ENCODE measurements at regions not wholly inside any gene's neighbourhood (a gene's known extent, or its start where the extent isn't known, plus 50 kb on each side); places are given as distances from the start of the nearest gene placed in this dataset.

DNA sequence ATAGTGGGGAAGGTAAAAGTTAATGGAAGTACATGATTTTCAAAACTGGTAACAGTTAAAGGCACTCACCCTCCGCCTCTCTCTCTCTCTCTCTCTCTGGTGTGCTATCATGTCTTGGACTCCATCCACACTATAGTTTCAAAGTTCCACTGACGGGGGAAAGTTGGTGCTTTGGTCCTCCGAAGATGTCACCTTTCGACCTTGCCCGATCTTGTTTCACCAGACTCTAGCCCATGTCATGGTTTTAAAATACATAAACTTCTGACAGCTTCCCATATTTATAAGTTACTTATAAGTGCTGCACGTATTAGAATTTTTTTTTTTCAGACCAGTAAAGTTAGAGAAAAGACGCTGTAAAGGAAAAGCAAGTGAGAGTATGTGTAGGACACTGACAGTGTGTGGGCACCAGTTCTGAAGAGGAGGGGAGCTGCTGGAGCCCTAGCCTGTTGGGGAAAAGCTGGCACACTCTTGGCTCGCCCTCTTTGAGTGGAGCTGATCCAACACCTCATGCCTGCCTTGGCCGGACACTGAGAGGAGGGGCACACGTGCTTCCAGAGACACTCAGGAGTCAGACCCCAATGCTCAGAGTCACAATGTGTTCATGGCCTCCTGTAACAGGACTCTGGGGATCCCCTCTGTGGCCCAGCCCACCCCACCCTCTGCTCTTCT lies 200.5 kb upstream of the TPM1 start:
- no peak for DNase-seq (ENCODE audit: low spot score)

DNA sequence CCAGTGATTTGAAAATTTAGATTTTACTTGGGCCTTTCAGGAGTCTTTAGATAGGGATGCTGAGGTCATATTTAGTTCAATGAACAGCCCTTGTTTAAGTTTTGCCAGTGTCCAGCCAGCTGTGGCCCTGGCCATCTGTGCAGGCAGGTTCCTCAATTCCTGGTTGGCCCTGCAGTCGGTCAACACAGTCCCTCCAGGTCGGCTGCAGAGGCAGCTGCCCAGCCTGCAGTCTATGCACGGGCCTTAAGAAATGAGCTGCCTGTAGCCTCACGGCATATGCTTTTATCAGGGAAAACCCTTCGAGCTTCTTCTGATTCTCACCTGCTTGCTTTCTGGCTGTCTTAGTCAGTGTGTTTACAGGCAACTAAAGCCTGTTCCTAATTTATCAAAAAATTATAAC lies 199.2 kb upstream of the TPM1 start:
- DNase-seq (ENCODE audit: low spot score): no peak

- DNase-seq (ENCODE audit: low spot score): no peak
These were observed 197.8 kb upstream of the TPM1 start for GRCh38 chr15:62844564-62845240.

DNA sequence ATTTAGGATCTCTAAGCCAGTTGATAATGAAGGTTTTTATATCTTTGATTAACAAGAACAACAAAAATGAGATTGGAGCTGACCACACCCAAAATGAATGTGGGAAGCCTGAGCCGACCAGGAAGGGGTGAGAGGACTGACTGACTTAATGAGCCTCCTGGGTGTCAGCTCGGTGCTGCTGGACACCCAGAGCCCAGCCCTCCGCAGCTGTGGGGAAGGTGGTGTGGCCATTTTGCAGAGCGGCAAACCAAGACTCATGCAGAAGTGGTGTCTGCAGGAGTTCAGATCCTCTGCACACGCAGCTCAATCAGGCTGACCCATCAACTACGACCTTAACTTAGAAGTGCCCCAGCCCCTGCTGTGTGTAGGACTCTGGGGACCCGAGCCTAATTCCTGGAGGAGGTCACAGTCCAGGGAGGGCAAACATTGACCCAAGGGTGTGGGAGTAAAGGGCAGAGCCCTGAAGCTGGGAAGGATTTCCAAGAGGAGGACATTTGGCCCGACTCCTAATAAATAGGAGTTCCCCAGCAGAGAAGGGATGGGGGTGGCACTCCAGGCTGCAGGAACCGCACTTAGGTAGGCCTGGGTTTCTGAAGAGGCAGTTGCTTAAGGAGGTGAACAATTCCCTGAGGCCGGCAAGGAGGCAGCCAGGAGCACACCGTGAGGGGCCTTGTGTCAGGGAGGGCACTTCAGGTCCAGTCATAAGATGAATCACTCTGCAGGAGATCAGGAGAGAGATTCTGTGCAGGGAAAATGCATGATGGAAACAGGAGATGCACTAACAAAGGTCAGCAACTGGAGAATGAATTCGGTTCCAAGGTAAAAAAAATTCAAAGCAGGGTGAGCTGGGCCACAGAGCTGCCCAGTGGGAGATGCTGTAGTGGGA lies 197.1 kb upstream of the TPM1 start:
- no peak for DNase-seq (ENCODE audit: low spot score)

DNA sequence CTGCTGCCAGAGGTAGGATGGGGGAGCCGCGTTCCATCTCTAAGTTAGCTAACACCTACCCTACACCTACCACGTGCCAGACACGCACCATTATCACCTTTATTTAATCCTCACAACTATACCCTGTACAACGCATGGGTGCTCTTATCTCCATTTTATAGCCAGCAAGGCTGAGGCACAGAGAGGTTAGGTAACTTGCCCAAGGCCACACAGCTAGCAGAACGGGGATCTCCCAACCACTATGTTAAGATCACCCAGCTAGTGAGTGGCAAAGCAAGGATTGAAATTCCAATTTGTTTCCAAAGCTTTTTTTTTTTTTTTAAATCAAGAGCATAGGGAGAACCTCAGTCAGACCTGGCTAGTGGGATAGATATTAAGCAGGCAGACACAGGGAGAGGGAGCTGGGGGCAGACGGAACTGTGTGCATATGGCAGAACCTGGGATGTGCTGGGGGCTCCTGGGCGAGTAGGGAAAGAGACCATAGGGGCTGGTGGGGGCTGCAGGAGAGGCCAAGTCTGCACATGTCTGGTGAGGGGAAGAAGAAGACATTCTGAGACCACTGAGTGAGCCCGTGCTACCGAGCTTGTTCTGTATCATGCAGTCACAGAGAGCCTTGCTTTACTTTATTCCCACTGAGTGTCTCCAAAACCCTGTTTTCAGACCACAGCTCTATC lies 196.3 kb upstream of the TPM1 start:
- no peak for DNase-seq (ENCODE audit: low spot score)

- no peak for DNase-seq (ENCODE audit: low spot score)
These were observed 195.6 kb upstream of the TPM1 start for GRCh38 chr15:62846805-62847495.

DNA sequence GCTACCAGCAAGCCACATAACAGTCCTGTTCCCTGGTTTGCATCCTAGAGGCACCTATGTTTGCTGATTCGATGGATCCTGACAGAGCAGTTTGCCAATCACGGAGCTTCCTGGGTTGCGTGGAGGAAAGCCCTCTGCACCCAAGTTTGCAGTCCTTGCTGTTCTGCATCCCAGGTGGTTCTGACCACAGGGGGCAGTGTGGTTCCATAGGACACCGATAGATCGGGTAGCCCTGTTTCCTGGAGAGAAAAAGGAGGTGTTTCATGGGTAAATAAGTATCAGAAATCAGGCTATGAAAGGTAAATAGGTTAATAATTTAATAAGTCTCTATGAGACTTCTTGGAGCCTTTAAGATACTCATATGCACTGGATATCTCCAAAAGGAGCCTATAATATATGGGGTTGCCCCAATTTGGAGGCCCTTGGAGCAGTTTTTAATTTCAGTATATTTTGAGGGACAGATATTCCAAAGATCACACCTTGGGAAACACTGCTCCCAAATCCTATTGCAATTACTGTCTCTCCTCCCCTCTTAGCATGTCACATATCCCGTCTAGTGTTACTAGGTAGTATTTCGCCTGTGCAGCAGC lies 194.6 kb upstream of the TPM1 start:
- DNase-seq (ENCODE audit: low spot score): no peak

GRCh38 chr15:62848632-62849050 lies 193.9 kb upstream of the TPM1 start:
- DNase-seq (ENCODE audit: low spot score): no peak

DNA sequence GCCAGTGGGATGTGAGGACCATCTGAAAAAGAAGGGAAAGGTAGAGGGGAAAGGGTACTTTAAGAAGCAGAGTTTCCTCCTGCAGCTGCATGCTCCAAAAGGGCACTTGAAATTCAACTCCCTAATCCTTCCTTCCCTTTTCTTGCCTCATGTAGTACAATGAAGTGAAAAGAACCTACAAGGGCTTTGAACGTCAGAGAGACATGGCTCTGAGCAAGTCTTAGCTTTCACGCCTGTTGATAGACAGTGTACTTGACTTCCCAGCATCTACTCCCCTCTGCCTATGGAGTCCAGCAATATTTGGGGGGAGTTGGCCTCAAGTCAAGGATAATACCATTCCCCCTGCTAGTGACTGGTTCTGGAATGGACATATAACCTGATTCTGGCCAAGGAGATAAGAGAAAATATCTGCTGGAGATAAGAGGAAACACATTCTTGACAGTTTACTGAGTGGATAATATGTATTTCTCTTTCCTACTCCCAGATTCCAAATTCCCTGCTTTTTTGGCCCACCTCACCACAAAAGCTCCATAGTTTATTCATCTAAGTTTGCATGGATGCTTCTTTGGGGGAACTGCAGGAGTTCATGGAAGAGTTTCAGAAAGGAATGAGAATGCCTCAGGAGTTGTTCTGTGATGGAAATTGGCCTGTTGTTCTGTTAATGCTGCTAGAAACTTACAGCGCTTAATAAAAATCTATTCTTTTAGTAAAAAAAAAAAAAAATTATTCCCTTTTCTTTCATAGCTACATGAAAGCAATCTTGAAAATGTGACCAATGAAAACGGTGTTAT lies 193.0 kb upstream of the TPM1 start:
- DNase-seq (ENCODE audit: low spot score): no peak

DNA sequence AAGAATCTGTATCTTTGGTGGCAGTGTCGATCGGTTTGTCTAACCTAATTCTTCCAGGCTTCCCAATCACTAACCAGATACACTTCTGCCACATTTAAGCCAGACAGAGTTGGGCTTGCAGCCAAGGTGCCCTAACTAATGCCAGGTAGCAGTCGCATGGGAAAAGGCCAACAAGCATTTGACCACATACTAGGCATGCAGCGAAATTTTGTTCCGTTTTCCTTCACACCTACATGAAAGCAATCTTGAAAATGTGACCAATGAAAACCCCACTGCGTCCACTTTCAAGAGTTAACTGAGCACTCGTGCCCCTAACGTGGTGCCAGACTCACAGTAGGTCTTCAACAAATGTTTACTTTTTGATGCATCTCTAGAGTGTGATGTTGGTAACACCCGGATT lies 192.2 kb upstream of the TPM1 start:
- DNase-seq (ENCODE audit: low spot score): no peak

- no peak for DNase-seq (ENCODE audit: low spot score)
These were observed 191.7 kb upstream of the TPM1 start for GRCh38 chr15:62850791-62851291.

- no peak for DNase-seq (ENCODE audit: low spot score)
These were observed 189.3 kb upstream of the TPM1 start for GRCh38 chr15:62853114-62853840.

- DNase-seq (ENCODE audit: low spot score): no peak
These were observed 188.7 kb upstream of the TPM1 start for GRCh38 chr15:62853841-62854225.

DNA sequence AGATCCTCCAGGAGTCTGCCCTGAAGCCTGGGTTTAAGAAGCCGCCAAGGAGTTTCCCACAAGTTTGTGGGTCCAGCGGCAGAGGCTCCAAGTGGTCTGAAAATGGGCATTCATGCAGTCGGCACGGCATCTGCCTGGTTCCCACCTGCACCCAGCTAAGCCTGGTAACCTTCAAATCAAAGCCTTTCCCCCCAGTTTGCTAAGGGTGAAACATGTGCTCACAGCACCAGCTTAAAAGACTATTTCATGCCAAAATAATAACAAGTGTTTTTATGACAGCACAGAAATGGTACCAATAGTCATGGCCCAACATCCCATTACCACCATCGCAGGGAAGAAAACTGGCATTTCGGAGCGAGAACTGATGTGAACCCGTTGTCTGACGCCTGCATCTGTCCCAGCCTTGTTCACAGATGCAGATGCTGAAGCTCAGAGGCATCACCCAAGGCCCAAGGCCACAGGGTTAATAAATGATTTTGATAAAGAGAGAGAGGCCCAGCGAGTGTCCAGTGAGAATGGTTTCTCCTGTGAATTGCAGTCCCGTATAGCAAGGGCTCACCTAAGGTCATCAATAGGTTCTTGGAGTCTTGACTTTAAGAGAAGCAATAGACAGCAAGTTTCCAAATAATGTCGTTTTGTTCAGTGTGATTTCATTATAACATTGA lies 188.0 kb upstream of the TPM1 start:
- no peak for DNase-seq (ENCODE audit: low spot score)

DNA sequence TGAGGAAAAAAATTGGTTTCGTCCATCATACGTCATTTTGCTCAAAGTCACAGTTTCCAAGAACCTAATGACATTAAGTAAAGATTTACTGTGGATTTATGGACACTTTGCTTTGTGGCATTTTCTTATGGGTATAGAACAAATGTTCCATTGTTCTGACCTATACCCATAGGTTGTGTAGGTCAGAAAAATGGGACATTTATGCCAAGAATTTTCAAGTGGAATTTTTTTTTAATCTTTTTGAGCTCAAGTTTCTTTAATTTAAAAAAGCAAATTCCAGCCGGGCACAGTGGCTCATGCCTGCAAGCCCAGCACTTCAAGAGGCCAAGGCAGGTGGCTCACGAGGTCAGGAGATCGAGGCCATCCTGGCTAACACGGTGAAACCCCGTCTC lies 187.5 kb upstream of the TPM1 start:
- DNase-seq (ENCODE audit: low spot score): no peak

- no peak for DNase-seq (ENCODE audit: low spot score)
These were observed 185.9 kb upstream of the TPM1 start for GRCh38 chr15:62856466-62857246.

- no peak for DNase-seq (ENCODE audit: low spot score)
These were observed 185.1 kb upstream of the TPM1 start for GRCh38 chr15:62857411-62857853.

GRCh38 chr15:62858343-62858742 lies 184.2 kb upstream of the TPM1 start:
- no peak for DNase-seq (ENCODE audit: low spot score)

Data from germinal center (tissue), 1 donor.